ENCODE measurements at regions not wholly inside any gene's neighbourhood (a gene's known extent, or its start where the extent isn't known, plus 50 kb on each side); places are given as distances from the start of the nearest gene placed in this dataset.

GRCh38 chr5:109619021-109619460 is 70.7 kb upstream of the MAN2A1 start:
- Histone ChIP-seq H3K4me2 (ENCODE audit: insufficient read depth, low read length) (no peak overlapping the region), H2AFZ (ENCODE audit: low read length) (no peak overlapping the region), H3K36me3 (ENCODE audit: insufficient read depth, low read length) (no peaks in the 10 kb centered on the region), H3K27me3 (ENCODE audit: insufficient read depth, low read length) (no peaks in the 10 kb centered on the region), H4K20me1 (ENCODE audit: insufficient read depth, low read length) (no peaks in the 10 kb centered on the region), H3K79me2 (ENCODE audit: insufficient read depth, low read length) (no peaks in the 10 kb centered on the region), H3K27ac (ENCODE audit: low read depth, low read length) (no peak overlapping the region), H3K9me3 (ENCODE audit: low read depth, low read length) (no peaks in the 10 kb centered on the region), H3K4me3 (ENCODE audit: insufficient read depth, low read length) (no peak overlapping the region), H3K4me1 (ENCODE audit: insufficient read depth, low read length) (no peaks in the 10 kb centered on the region)
- no peak for DNase-seq (ENCODE audit: insufficient read length, low spot score, missing footprints)
- TF ChIP-seq CTCF (IDR thresholded peaks at IDR 0.05; ENCODE audit: extremely low read depth, low read depth, low read length) = no peak

GRCh38 chr5:109614981-109615380 is 74.7 kb upstream of the MAN2A1 start:
- Histone ChIP-seq H3K27ac (ENCODE audit: low read depth, low read length) (no peak overlapping the region), H3K9me3 (ENCODE audit: low read depth, low read length) (no peaks in the 10 kb centered on the region), H4K20me1 (ENCODE audit: insufficient read depth, low read length) (no peaks in the 10 kb centered on the region), H3K4me2 (ENCODE audit: insufficient read depth, low read length) (no peak overlapping the region), H3K36me3 (ENCODE audit: insufficient read depth, low read length) (no peaks in the 10 kb centered on the region), H3K4me1 (ENCODE audit: insufficient read depth, low read length) (no peaks in the 10 kb centered on the region), H3K27me3 (ENCODE audit: insufficient read depth, low read length) (peaks cover 4% of the 10 kb centered on the region), H3K4me3 (ENCODE audit: insufficient read depth, low read length) (no peak overlapping the region), H2AFZ (ENCODE audit: low read length) (no peak overlapping the region), H3K79me2 (ENCODE audit: insufficient read depth, low read length) (no peaks in the 10 kb centered on the region)
- TF ChIP-seq CTCF (IDR thresholded peaks at IDR 0.05; ENCODE audit: extremely low read depth, low read depth, low read length) = no peak
- DNase-seq (ENCODE audit: insufficient read length, low spot score, missing footprints) = no peak

DNA sequence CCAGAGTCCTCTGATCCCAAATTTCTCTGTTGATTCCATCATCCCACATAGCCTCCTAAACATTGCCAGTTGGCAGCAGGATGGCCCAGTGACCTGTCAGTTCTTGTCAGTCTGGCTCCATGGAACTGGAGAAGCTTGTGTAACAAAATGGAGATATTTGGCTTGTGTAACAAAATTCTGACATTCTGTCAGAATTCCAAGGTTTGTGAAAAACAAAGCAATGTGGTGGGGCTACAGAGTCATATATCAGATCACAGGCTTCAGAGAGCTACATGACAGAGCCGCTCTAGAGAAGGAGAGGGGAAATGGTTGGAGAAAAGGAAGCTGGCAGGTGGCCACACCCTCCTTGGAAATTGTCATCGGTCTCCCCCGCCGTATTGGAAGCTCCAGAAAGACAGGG is 75.4 kb upstream of the MAN2A1 start:
- no peak overlapping the region for H3K27ac ChIP-seq (ENCODE audit: low read depth, low read length)
- no peak for TF ChIP-seq CTCF (IDR thresholded peaks at IDR 0.05; ENCODE audit: extremely low read depth, low read depth, low read length)
- H3K4me1 ChIP-seq (ENCODE audit: insufficient read depth, low read length) = no peaks in the 10 kb centered on the region
- H4K20me1 ChIP-seq (ENCODE audit: insufficient read depth, low read length) = no peaks in the 10 kb centered on the region
- no peaks in the 10 kb centered on the region for H3K79me2 ChIP-seq (ENCODE audit: insufficient read depth, low read length)
- DNase-seq (ENCODE audit: insufficient read length, low spot score, missing footprints) = no peak
- H3K4me3 ChIP-seq (ENCODE audit: insufficient read depth, low read length) = no peak overlapping the region
- H3K27me3 ChIP-seq (ENCODE audit: insufficient read depth, low read length) = peaks cover 4% of the 10 kb centered on the region
- H3K36me3 ChIP-seq (ENCODE audit: insufficient read depth, low read length) = no peaks in the 10 kb centered on the region
- no peak overlapping the region for H3K4me2 ChIP-seq (ENCODE audit: insufficient read depth, low read length)
- H2AFZ ChIP-seq (ENCODE audit: low read length) = no peak overlapping the region
- no peaks in the 10 kb centered on the region for H3K9me3 ChIP-seq (ENCODE audit: low read depth, low read length)

- Histone ChIP-seq H4K20me1 (ENCODE audit: insufficient read depth, low read length) (no peaks in the 10 kb centered on the region), H3K4me3 (ENCODE audit: insufficient read depth, low read length) (no peak overlapping the region), H3K27ac (ENCODE audit: low read depth, low read length) (no peak overlapping the region), H3K36me3 (ENCODE audit: insufficient read depth, low read length) (no peaks in the 10 kb centered on the region), H3K27me3 (ENCODE audit: insufficient read depth, low read length) (peaks cover 4% of the 10 kb centered on the region), H3K79me2 (ENCODE audit: insufficient read depth, low read length) (no peaks in the 10 kb centered on the region), H3K4me1 (ENCODE audit: insufficient read depth, low read length) (no peaks in the 10 kb centered on the region), H3K9me3 (ENCODE audit: low read depth, low read length) (no peaks in the 10 kb centered on the region), H3K4me2 (ENCODE audit: insufficient read depth, low read length) (no peak overlapping the region), H2AFZ (ENCODE audit: low read length) (no peak overlapping the region)
- TF ChIP-seq CTCF (IDR thresholded peaks at IDR 0.05; ENCODE audit: extremely low read depth, low read depth, low read length) = no peak
- no peak for DNase-seq (ENCODE audit: insufficient read length, low spot score, missing footprints)
Measured at GRCh38 chr5:109612278-109612905, 77.3 kb upstream of the MAN2A1 start.

Measured in osteoblast (primary cell).